Stimulated activated naive B cell treated with anti-CD40 and anti-IgM and Interleukin-4, amounts not matched to agents 10 μg/mL and 1 μg/mL and 100 μg/mL, for 72 hours (primary cell): ENCODE measurements at regions not wholly inside any gene's neighbourhood (a gene's known extent, or its start where the extent isn't known, plus 50 kb on each side); places are given as distances from the start of the nearest gene placed in this dataset.
"Not testable (repeated sequence)": the region's sequence is repeated elsewhere in the genome, so short reads cannot be mapped to it uniquely, and the experiment has no call there.

Source experiments
- ATAC-seq, 2 donors: fragments of 150-1000 bp; cut with Tn5 transposase; replicated peaks; 2 replicates each; pipeline ENCODE4 v1.10.0; 2021; ENCODE audit warnings: moderate library complexity in 1 of 2
- DNase-seq: peaks from one replicate; pipeline ENCODE4 v3.0.0; 2021
- H3K27ac Mint-ChIP-seq: one replicate; pipeline ENCODE4 v1.8.0; 2022; ENCODE audit warnings: mild to moderate bottlenecking, mixed read lengths
- H3K27me3 Mint-ChIP-seq, 2 donors: one replicate each; pipeline ENCODE4 v1.8.0; 2022; ENCODE audit warnings: mixed read lengths in 2 of 2
- H3K36me3 Mint-ChIP-seq, 2 donors: one replicate each; pipeline ENCODE4 v1.8.0; 2022; ENCODE audit warnings: mixed read lengths in 2 of 2, mild to moderate bottlenecking in 1 of 2
- H3K4me1 Mint-ChIP-seq, 2 donors: one replicate each; pipeline ENCODE4 v1.8.0; 2022; ENCODE audit warnings: mixed read lengths in 2 of 2, mild to moderate bottlenecking in 1 of 2
- H3K4me3 Mint-ChIP-seq, 2 donors: one replicate each; pipeline ENCODE4 v1.8.0; 2022; ENCODE audit warnings: mild to moderate bottlenecking in 2 of 2, mixed read lengths in 2 of 2, moderate library complexity in 1 of 2
- H3K9me3 Mint-ChIP-seq, 2 donors: one replicate each; pipeline ENCODE4 v1.8.0; 2022; ENCODE audit warnings: mixed read lengths in 2 of 2, mild to moderate bottlenecking in 1 of 2

DNA sequence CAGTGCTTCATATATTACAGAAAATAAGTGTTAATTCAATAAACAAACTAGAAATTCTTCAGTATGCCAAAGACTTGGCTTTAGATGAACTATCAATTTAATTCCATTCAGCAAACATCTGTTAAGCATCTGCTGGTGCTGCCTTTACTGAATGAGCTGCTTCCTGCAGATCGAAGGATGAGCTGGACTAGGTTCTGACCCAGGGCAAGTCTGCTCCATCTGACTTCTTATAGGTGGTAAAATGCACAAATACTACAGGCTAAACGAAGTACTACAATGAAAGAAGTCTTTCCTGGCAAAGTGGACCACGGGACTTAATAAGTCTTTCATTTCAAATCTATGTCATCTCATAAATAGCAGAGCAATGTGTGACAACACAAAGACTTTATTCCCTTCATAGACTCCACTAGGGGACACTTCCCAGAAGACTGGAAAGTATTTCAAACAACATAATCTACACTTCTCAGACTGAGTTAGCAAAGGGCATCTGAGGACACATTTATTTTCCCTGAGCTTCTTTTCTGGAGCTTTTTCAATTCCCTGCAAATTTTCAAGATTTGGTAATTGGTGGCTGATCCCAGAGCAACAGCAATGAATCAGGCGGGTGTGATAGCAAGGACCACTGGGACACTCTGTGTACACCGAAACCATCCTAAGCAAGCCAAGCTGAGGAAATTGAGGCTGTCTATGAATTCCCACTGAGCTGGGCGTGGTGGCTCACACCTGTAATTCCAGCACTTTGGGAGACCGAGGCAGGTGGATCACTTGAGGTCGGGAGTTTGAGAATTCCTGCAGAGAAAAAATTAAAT lies 108.9 kb upstream of the FRMD4A start:
- H3K27ac Mint-ChIP-seq: no peak overlapping the region
- no peaks in the 10 kb centered on the region for H3K9me3 Mint-ChIP-seq
- H3K4me1 Mint-ChIP-seq: no peaks in the 10 kb centered on the region
- no peak overlapping the region for H3K4me3 Mint-ChIP-seq
- ATAC-seq (no peak), DNase-seq (no peak)
- H3K27me3 Mint-ChIP-seq: peaks cover 25 to 34% of the 10 kb centered on the region in 2 donors
- no peaks in the 10 kb centered on the region for H3K36me3 Mint-ChIP-seq

DNA sequence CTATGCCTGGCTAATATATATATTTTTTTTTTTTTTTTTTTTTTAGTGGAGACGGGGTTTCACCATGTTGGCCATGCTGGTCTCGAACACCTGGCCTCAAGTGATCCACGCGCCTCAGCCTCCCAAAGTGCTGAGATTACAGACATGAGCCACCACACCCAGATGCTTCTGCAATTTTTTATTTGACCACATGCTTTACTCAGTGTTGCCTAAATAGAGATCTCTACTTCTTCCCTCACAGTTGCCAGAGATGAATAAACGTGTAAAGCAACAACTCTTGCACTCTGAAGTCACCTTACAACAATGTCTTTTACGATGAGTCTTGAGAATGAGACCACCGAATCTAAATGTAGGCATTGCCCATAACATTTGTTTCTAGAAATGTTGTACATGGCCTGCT lies 107.9 kb upstream of the FRMD4A start:
- Mint-ChIP-seq H3K36me3 (no peaks in the 10 kb centered on the region), H3K9me3 (no peaks in the 10 kb centered on the region), H3K27me3 (peaks cover 32 to 35% of the 10 kb centered on the region in 2 donors), H3K4me3 (no peak overlapping the region), H3K4me1 (no peaks in the 10 kb centered on the region), H3K27ac (no peak overlapping the region)
- DNase-seq (no peak), ATAC-seq (no peak)

DNA sequence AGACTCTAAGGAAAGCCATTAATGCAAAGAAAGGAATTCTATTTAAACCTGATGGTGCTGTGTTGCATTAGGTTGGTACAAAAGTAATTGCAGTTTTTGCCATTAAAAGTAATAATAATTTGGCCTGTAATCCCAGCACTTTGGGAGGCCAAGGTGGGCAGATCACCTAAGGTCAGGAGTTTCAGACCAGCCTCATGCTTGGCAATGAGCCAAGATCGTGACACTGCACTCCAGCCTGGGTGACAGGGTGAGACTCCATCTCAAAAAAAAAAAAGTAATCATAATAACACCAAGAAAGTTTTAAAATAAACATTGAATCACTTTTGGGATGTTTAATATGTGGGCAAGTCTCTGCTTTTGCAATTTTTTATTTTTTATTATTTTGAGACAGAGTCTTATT lies 107.3 kb upstream of the FRMD4A start:
- no peak overlapping the region for H3K27ac Mint-ChIP-seq
- peaks cover 35 to 36% of the 10 kb centered on the region in 2 donors for H3K27me3 Mint-ChIP-seq

DNA sequence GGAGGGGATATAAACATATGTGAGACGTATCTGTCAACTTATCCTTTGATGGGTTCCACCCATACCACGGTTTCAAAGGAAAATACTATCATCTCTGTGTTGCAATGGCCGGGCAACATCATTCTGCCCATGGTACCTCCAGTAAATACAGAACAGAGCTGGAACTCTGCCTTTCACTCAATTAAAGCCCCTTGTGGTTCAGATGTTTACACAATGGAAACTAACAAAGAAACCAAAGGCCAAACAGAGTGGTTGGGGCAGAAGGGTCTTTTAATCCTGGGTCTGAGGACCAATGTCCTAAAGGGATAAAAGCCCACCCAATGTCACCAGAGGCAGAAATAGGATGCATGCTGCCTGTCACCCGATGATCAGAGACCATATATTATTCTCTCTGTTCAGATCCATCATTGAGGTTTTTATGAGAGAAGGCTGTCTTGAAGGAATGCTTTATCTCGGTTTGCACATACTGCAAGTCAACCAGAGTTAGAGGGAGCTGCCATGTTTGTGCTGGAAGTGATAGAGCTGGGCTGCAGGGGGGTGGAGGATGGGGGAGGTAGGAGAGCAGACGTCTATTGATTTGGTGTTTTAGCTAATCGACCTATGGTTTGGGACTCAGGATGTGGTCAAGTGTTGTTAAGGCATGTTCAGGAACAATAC lies 105.4 kb upstream of the FRMD4A start:
- Mint-ChIP-seq H3K27ac (no peak overlapping the region), H3K4me3 (no peak overlapping the region), H3K36me3 (no peaks in the 10 kb centered on the region), H3K9me3 (no peaks in the 10 kb centered on the region), H3K4me1 (no peaks in the 10 kb centered on the region), H3K27me3 (peaks cover 25 to 28% of the 10 kb centered on the region in 2 donors)
- ATAC-seq (no peak), DNase-seq (no peak)

More for the DNA sequence above, 107.3 kb upstream of the FRMD4A start:
- Mint-ChIP-seq H3K36me3 (no peaks in the 10 kb centered on the region), H3K9me3 (no peaks in the 10 kb centered on the region), H3K4me3 (no peak overlapping the region), H3K4me1 (no peaks in the 10 kb centered on the region)
- ATAC-seq: no peak
- no peak for DNase-seq

DNA sequence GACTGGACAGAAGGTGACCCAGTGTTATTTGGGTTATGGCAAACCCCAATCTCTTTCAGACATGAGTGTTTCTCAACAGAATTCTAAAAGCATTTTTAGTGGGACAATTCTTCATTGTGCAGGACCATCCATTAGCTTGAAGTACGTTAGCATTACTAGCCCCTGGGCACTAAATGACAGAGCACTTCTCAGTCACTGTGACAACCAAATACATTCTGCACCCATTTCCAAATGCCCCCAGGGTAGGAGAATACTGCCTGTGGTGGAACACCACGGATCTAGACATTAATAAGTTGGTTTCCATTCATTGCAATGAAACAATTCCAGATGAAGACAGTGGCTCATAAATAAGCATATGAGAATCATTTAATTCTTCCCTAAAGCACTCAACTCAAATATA lies 102.4 kb upstream of the FRMD4A start:
- H3K27ac Mint-ChIP-seq: no peak overlapping the region
- H3K4me1 Mint-ChIP-seq: no peaks in the 10 kb centered on the region
- ATAC-seq: no peak

DNA sequence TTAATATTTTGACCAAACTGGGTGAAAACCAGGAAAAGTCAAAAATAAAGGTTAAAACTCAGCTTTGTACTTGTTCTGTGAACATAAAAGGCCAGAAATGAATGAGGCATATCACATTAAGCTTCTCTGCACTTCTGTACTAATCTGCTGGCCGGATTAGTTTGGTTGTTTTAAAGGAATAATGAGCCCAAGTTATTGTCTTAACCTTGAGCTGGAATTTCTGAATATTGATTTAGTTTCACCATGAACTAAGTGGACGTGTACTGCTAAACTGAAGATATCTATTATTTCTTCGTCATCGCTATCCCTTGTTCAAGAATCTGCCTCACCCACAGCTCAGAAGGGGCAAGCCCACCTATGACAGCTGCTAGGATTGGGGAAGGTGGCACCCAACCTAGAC lies 101.1 kb upstream of the FRMD4A start:
- Mint-ChIP-seq H3K27me3 (peaks cover 18 to 40% of the 10 kb centered on the region in 2 donors), H3K27ac (no peak overlapping the region), H3K4me1 (no peaks in the 10 kb centered on the region), H3K9me3 (no peaks in the 10 kb centered on the region), H3K36me3 (no peaks in the 10 kb centered on the region), H3K4me3 (no peak overlapping the region)
- ATAC-seq (no peak), DNase-seq (no peak)

More for the DNA sequence above, 102.4 kb upstream of the FRMD4A start:
- no peaks in the 10 kb centered on the region for H3K9me3 Mint-ChIP-seq
- no peak for DNase-seq
- H3K4me3 Mint-ChIP-seq: no peak overlapping the region
- H3K27me3 Mint-ChIP-seq: peaks cover 23 to 37% of the 10 kb centered on the region in 2 donors
- H3K36me3 Mint-ChIP-seq: no peaks in the 10 kb centered on the region

DNA sequence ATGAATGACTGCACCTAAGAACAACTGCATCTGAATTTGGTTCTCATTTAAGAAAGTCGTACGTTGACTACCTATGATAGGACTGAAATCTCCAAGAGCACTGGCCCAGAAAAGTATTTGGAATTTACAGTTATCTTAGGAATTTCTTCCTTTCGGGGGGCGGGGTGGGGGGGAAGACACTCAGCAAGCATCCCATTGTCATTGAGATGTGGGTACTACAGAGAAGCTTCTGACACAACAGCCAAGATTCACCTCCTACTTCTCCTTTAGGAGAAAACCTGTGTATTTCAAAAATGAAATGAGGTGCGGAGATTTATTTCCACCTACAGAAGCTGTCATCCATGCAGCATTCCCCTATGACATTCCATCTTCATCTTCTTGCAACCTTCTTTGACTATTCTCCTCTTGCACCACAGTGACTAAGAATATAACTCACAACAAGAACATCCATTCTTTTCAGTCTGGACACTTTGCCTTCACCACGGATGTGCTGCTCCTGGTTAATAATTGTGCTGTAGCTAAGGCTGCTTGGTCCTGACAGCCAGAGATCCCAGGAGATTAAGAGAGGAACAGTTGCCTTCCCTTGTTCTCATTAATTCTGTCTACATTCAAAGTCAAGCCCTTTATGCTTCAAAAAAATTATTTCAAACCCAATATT lies 98.4 kb upstream of the FRMD4A start:
- Mint-ChIP-seq H3K36me3 (no peaks in the 10 kb centered on the region), H3K27me3 (peaks cover 31 to 41% of the 10 kb centered on the region in 2 donors), H3K4me3 (no peak overlapping the region), H3K4me1 (no peaks in the 10 kb centered on the region), H3K27ac (no peak overlapping the region), H3K9me3 (no peaks in the 10 kb centered on the region)
- ATAC-seq: no peak
- no peak for DNase-seq

DNA sequence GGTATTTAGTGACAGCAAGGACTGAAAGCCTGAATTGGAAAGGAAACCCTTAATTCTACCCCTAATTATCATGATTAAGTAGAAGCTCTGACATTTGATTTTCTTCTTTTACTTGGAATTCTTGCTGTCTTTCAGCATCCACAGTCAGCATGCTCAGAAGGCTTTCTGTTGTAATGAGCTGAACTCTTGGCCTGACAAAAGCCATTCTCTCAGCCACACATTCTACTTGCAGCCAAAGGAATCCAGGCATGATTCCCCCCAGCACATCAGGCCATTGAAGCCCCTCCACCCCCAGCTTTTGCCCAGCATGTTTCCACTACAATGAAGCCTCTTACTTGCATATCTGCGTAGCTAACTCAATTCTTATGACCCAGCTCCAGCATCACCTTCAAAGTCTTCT lies 94.3 kb upstream of the FRMD4A start:
- Mint-ChIP-seq H3K27ac (no peak overlapping the region), H3K4me1 (no peaks in the 10 kb centered on the region)
- no peak for ATAC-seq

DNA sequence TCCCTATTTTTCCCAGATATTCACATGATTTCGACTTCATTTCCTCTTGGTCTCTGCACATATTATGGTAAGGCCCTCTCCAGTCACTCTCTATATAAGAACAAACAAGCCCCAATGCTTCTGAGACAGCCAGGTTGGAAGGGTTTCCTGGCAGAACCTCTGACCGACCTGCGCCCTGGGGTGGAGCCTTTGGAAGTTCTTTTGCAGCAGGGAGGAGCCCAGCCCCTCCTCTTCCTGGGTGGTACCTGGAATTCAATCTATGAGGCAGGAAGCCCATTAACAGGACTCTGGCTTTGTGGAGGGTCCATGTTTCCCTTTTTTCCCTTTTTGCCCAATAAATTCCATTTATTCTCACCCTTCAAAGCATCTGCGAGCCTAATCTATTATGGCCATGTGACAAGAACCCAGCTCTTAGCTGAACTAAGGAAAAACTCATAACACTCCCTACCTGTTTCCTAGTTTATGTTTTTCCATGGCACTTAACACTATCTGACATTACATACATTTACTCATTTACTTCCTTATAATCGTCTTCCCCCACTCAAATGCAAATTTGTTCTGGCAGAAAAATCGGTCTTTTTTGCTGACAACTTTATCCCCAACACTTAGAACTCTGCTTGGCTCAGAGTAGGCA lies 92.5 kb upstream of the FRMD4A start:
- Mint-ChIP-seq H3K4me3 (no peak overlapping the region), H3K9me3 (no peaks in the 10 kb centered on the region), H3K27ac (no peak overlapping the region), H3K27me3 (peaks cover 17 to 29% of the 10 kb centered on the region in 2 donors), H3K36me3 (no peaks in the 10 kb centered on the region), H3K4me1 (no peaks in the 10 kb centered on the region)
- no peak for DNase-seq
- no peak for ATAC-seq

More for the DNA sequence above, 94.3 kb upstream of the FRMD4A start:
- Mint-ChIP-seq H3K27me3 (peaks cover 31 to 40% of the 10 kb centered on the region in 2 donors), H3K4me3 (no peak overlapping the region), H3K9me3 (no peaks in the 10 kb centered on the region), H3K36me3 (no peaks in the 10 kb centered on the region)
- DNase-seq: no peak

DNA sequence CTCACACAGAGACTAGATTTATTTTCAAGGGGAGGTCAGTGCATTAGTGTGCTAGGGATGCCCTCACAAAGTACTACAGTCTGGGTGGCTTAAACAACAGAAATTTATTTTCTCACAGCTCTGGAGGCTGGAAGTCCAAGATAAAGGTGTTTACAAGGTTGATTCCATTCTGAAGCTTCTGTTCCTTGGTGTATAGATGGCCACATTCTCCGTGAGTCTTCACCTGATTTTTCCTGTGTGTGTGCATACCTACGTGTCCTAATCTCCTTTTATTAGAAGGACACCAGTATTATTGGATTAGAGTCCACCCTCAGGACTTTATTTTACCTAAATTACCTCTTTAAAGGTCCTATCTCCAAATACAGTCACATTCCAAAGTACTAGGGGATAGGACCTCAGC lies 91.7 kb upstream of the FRMD4A start:
- Mint-ChIP-seq H3K27me3 (peaks cover 15 to 28% of the 10 kb centered on the region in 2 donors), H3K9me3 (no peaks in the 10 kb centered on the region), H3K27ac (no peak overlapping the region), H3K4me1 (no peaks in the 10 kb centered on the region), H3K4me3 (no peak overlapping the region), H3K36me3 (no peaks in the 10 kb centered on the region)
- no peak for ATAC-seq
- no peak for DNase-seq

DNA sequence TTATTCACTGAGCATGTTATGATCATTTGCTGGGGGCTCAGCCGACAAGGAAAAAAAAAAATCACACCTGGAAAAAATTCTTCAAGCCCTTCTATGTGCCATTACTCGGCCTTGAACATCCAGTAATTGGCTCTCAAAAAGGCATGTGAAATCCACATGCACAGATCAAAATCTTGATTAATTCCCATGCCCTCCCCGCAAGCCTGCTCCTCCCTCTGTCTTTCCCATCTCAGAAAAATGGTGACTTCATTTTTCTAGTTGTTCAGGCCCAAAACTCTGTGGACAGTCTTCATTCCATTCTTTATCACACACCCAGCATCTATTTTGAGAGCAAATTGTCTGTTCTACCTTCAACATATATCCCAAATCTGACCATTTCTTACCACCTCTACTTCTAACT lies 91.2 kb upstream of the FRMD4A start:
- DNase-seq (no peak), ATAC-seq (no peak)
- no peaks in the 10 kb centered on the region for H3K4me1 Mint-ChIP-seq
- H3K27me3 Mint-ChIP-seq: peaks cover 15 to 30% of the 10 kb centered on the region in 2 donors
- H3K9me3 Mint-ChIP-seq: no peaks in the 10 kb centered on the region
- no peaks in the 10 kb centered on the region for H3K36me3 Mint-ChIP-seq
- no peak overlapping the region for H3K4me3 Mint-ChIP-seq
- no peak overlapping the region for H3K27ac Mint-ChIP-seq

DNA sequence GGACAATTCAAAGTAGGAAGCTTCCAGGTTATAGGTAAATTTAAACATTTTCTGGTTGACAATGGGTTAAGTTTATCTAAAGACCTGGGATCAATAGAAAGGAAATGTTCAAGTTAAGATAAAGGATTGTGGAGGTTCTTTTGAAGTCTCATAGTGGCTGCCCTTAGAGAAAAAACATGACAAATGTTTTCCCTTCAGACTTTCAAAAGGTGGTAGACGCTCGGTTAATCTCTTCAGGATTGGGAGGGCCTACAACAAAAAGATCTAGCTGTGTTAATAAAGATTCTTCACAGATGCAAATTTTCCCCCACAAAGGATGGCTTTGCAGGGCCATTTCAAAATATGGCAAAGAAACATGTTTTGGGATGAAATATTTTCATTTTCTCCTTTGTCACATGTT lies 86.6 kb upstream of the FRMD4A start:
- not testable (repeated sequence) for ATAC-seq, H3K27ac Mint-ChIP-seq, H3K4me3 Mint-ChIP-seq, H3K9me3 Mint-ChIP-seq, DNase-seq, H3K4me1 Mint-ChIP-seq, H3K36me3 Mint-ChIP-seq
- peaks cover 21 to 38% of the 10 kb centered on the region in 2 donors for H3K27me3 Mint-ChIP-seq

DNA sequence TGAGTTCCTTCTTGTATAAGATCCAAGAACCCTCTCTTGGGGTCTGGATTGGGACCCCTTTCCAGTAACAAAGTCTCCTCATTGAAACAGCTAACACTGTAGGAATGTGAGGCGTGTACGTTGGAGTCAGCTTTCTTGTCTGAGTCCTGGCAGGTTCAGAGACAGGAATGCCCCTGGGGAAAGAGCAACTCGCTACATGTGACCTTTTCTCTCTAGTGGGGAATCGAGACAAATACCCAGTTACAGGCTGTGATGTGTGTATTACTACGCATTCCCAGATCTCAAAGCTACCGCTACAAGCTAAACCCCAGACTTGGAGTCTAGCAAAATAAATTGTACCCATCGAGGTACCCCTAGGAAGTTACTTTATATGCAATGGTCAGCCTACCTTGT lies 85.6 kb upstream of the FRMD4A start:
- Mint-ChIP-seq H3K4me3 (no peak overlapping the region), H3K27me3 (peaks cover 20 to 44% of the 10 kb centered on the region in 2 donors), H3K4me1 (no peaks in the 10 kb centered on the region), H3K27ac (no peak overlapping the region), H3K9me3 (no peaks in the 10 kb centered on the region), H3K36me3 (no peaks in the 10 kb centered on the region)
- DNase-seq (no peak), ATAC-seq (no peak)

DNA sequence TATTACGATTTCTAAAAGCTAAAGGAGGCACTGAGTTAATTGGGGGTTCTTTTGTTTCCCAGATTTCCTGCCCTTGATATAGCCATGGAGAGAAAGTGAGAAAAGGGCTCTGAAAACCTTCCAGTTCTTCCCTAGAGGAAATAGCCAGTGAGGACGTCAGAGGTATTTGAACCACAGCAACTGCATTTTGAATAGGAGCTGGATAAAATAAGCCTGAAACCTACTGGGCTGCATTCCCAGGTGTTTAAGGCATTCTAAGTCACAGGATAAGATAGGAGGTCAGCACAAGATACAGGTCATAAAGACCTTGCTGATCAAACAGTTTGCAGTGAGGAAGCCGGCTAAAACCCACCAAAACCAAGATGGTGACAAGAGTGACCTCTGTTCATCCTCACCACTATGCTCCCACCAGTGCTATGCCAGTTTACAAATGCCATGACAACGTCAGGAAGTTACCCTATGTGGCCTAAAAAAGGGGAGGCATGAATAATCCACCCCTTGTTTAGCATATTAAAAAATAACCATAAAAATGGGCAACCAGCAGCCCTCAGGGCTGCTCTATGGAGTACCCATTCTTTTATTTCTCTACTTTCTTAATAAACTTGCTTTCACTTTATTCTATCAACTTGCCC lies 85.1 kb upstream of the FRMD4A start:
- peaks cover 24 to 44% of the 10 kb centered on the region in 2 donors for H3K27me3 Mint-ChIP-seq
- no peak overlapping the region for H3K27ac Mint-ChIP-seq
- peaks cover 0 to 3% of the 10 kb centered on the region in 2 donors for H3K9me3 Mint-ChIP-seq
- H3K4me1 Mint-ChIP-seq: peaks cover 0 to 2% of the 10 kb centered on the region in 2 donors
- no peak for ATAC-seq
- no peak for DNase-seq
- no peak overlapping the region for H3K4me3 Mint-ChIP-seq
- H3K36me3 Mint-ChIP-seq: no peaks in the 10 kb centered on the region
